ENCODE measurements at regions not wholly inside any gene's neighbourhood (a gene's known extent, or its start where the extent isn't known, plus 50 kb on each side); places are given as distances from the start of the nearest gene placed in this dataset.
A peak's percentile ranks its signal among the peaks of the same experiment; 100 is the strongest.

GRCh38 chr11:43545610-43546009, 134.9 kb upstream of the HSD17B12 start:
- no peak for DNase-seq (ENCODE audit: low read depth in 2 of 2)

GRCh38 chr11:43546561-43547429, 133.7 kb upstream of the HSD17B12 start:
- no peak for DNase-seq (ENCODE audit: low read depth in 2 of 2)

- DNase-seq (ENCODE audit: low read depth in 2 of 2): no peak
Observed at GRCh38 chr11:43547430-43547831, 133.1 kb upstream of the HSD17B12 start.

- peak in 1 of 2 donors; percentile 8 for DNase-seq (ENCODE audit: low read depth in 2 of 2)
Observed at GRCh38 chr11:43547889-43548381, 132.6 kb upstream of the HSD17B12 start.

- no peak for DNase-seq (ENCODE audit: low read depth in 2 of 2)
Observed at GRCh38 chr11:43548916-43549315, 131.6 kb upstream of the HSD17B12 start.

GRCh38 chr11:43549624-43550023, 130.9 kb upstream of the HSD17B12 start:
- no peak for DNase-seq (ENCODE audit: low read depth in 2 of 2)

- DNase-seq (ENCODE audit: low read depth in 2 of 2): no peak
Observed at GRCh38 chr11:43550714-43551113, 129.8 kb upstream of the HSD17B12 start.

- DNase-seq (ENCODE audit: low read depth in 2 of 2): no peak
Observed at GRCh38 chr11:43554148-43554473, 126.4 kb upstream of the HSD17B12 start.

GRCh38 chr11:43555186-43555585, 125.4 kb upstream of the HSD17B12 start:
- no peak for DNase-seq (ENCODE audit: low read depth in 2 of 2)

- DNase-seq (ENCODE audit: low read depth in 2 of 2): no peak
Observed at GRCh38 chr11:43555816-43556611, 124.5 kb upstream of the HSD17B12 start.

- no peak for DNase-seq (ENCODE audit: low read depth in 2 of 2)
Observed at GRCh38 chr11:43556612-43557375, 123.7 kb upstream of the HSD17B12 start.

- no peak for DNase-seq (ENCODE audit: low read depth in 2 of 2)
Observed at GRCh38 chr11:43557553-43558110, 122.9 kb upstream of the HSD17B12 start.

- no peak for DNase-seq (ENCODE audit: low read depth in 2 of 2)
Observed at GRCh38 chr11:43558146-43558545, 122.4 kb upstream of the HSD17B12 start.

GRCh38 chr11:43558556-43559127, 121.9 kb upstream of the HSD17B12 start:
- DNase-seq (ENCODE audit: low read depth in 2 of 2): no peak

GRCh38 chr11:43561832-43562231, 118.7 kb upstream of the HSD17B12 start:
- no peak for DNase-seq (ENCODE audit: low read depth in 2 of 2)

GRCh38 chr11:43567396-43567975, 113.1 kb upstream of the HSD17B12 start:
- DNase-seq (ENCODE audit: low read depth in 2 of 2): no peak

GRCh38 chr11:43573233-43573632, 107.3 kb upstream of the HSD17B12 start:
- DNase-seq (ENCODE audit: low read depth in 2 of 2): no peak

- DNase-seq (ENCODE audit: low read depth in 2 of 2): no peak
Observed at GRCh38 chr11:43573873-43574272, 106.7 kb upstream of the HSD17B12 start.

- no peak for DNase-seq (ENCODE audit: low read depth in 2 of 2)
Observed at GRCh38 chr11:43574411-43574810, 106.1 kb upstream of the HSD17B12 start.

GRCh38 chr11:43574949-43575912, 105.3 kb upstream of the HSD17B12 start:
- DNase-seq (ENCODE audit: low read depth in 2 of 2): no peak

Measured in stimulated activated CD4-positive, alpha-beta T cell treated with anti-CD3 and anti-CD28 coated beads, Interleukin-1b, Interleukin-23, amount 100 ng/mL, for 4 hours (primary cell).